ENCODE measurements at regions not wholly inside any gene's neighbourhood (a gene's known extent, or its start where the extent isn't known, plus 50 kb on each side); places are given as distances from the start of the nearest gene placed in this dataset.
"Not testable (repeated sequence)": the region's sequence is repeated elsewhere in the genome, so short reads cannot be mapped to it uniquely, and the experiment has no call there.

DNA sequence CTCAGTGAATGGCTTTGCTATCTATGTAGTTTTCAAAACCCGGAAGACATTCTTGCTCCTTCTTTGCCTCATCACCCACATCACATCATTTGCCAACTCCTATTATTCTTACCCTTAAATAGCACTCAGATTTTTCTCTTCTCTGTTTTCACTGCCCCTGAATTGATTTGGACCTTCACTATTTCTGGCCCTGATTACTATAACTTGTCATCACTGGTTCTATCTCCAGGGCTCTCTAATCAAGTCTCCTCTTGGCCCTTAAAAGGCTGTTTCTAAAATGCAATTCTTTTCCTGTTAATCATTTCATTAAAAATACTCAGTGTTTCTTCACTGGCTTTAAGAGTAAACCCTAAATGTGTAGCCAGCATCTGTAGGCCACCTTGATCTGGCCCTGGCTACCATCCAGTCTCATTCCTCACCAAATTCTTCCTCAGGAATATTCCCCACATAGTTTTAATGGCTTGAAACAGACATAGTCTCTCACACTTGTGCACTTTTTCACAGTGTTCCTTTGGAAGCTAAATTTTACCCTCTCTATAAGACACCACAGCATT, 437.1 kb upstream of the CBLB start:
- TF ChIP-seq, protein P1, sequence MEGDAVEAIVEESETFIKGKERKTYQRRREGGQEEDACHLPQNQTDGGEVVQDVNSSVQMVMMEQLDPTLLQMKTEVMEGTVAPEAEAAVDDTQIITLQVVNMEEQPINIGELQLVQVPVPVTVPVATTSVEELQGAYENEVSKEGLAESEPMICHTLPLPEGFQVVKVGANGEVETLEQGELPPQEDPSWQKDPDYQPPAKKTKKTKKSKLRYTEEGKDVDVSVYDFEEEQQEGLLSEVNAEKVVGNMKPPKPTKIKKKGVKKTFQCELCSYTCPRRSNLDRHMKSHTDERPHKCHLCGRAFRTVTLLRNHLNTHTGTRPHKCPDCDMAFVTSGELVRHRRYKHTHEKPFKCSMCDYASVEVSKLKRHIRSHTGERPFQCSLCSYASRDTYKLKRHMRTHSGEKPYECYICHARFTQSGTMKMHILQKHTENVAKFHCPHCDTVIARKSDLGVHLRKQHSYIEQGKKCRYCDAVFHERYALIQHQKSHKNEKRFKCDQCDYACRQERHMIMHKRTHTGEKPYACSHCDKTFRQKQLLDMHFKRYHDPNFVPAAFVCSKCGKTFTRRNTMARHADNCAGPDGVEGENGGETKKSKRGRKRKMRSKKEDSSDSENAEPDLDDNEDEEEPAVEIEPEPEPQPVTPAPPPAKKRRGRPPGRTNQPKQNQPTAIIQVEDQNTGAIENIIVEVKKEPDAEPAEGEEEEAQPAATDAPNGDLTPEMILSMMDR (IDR thresholded peaks at IDR 0.05; ENCODE audit: control extremely low read depth, extremely low read depth): no peak
- H3K9me3 ChIP-seq (ENCODE audit: control insufficient read depth in 4 of 4, insufficient read depth in 3 of 4, low read length in 3 of 4): no peaks in the 10 kb centered on the region
- H3K4me3 ChIP-seq: no peak overlapping the region
- no peaks in the 10 kb centered on the region for H3K4me1 ChIP-seq (ENCODE audit: control insufficient read depth in 5 of 5, insufficient read depth in 5 of 5, low read length in 5 of 5)
- no peaks in the 10 kb centered on the region for H3K27me3 ChIP-seq (ENCODE audit: control insufficient read depth in 3 of 3, insufficient read depth in 3 of 3, low read length in 2 of 3)
- H3K27ac ChIP-seq (ENCODE audit: low read depth in 1 of 2, low read length in 1 of 2): no peak overlapping the region
- no peak overlapping the region for H3K9ac ChIP-seq (ENCODE audit: insufficient read depth in 1 of 2, low read length in 2 of 2)
- 98 to 100% methylated on average over 1 of the region's 1 CpG for WGBS, 2 donors
- ATAC-seq (ENCODE audit: insufficient read depth, low FRiP score) (no peak), DNase-seq (no peak)
- H3K36me3 ChIP-seq (ENCODE audit: control insufficient read depth in 4 of 4, insufficient read depth in 4 of 4, low read length in 4 of 4): no peaks in the 10 kb centered on the region

DNA sequence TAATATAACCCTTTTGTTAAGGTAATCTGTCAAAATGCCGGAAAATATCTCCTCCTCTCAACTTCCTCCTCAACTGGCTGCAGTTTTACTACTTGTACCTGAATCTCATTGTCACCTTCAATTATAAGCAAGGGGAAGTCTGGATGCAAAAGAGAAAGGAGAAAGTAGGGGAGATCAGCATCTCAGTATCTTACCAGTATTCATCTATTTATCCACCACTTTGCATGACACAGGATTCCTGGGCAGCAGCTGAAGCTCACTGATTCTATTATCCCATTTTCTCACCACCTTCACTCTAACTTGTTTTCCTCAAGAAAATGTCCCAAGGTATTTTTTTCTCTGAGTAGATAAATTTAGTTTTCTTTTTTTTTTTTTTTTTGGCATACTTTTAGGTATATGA, 440.5 kb upstream of the CBLB start:
- DNase-seq (no peak), ATAC-seq (ENCODE audit: insufficient read depth, low FRiP score) (no peak)
- H3K9me3 ChIP-seq (ENCODE audit: control insufficient read depth in 4 of 4, insufficient read depth in 3 of 4, low read length in 3 of 4): no peaks in the 10 kb centered on the region
- 92 to 94% methylated on average over 1 of the region's 1 CpG for WGBS, 2 donors
- no peak overlapping the region for H3K9ac ChIP-seq (ENCODE audit: insufficient read depth in 1 of 2, low read length in 2 of 2)
- no peak overlapping the region for H3K4me3 ChIP-seq
- TF ChIP-seq, protein P1 (IDR thresholded peaks at IDR 0.05; ENCODE audit: control extremely low read depth, extremely low read depth): no peak
- H3K36me3 ChIP-seq (ENCODE audit: control insufficient read depth in 4 of 4, insufficient read depth in 4 of 4, low read length in 4 of 4): no peaks in the 10 kb centered on the region
- H3K27ac ChIP-seq (ENCODE audit: low read depth in 1 of 2, low read length in 1 of 2): no peak overlapping the region
- no peaks in the 10 kb centered on the region for H3K4me1 ChIP-seq (ENCODE audit: control insufficient read depth in 5 of 5, insufficient read depth in 5 of 5, low read length in 5 of 5)
- H3K27me3 ChIP-seq (ENCODE audit: control insufficient read depth in 3 of 3, insufficient read depth in 3 of 3, low read length in 2 of 3): no peaks in the 10 kb centered on the region

DNA sequence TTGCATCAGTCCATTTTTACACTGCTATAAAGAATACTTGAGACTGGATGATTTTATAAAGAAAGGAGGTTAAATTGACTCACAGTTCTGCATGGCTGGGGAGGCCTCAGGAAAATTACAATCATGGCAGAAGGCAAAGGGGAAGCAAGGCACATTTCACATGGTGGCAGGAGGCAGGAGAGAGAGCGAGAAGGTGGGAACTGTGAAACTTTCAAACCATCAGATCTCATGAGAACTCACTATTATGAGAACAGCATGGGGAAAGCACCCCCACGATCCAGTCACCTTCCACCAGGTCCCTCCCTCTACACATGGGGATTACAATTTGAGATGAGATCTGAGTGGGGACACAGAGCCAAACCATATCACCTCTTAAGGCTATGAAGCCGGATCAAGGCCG, 441.0 kb upstream of the CBLB start:
- ATAC-seq (ENCODE audit: insufficient read depth, low FRiP score); H3K36me3 ChIP-seq (ENCODE audit: control insufficient read depth in 4 of 4, insufficient read depth in 4 of 4, low read length in 4 of 4); H3K9me3 ChIP-seq (ENCODE audit: control insufficient read depth in 4 of 4, insufficient read depth in 3 of 4, low read length in 3 of 4); H3K27me3 ChIP-seq (ENCODE audit: control insufficient read depth in 3 of 3, insufficient read depth in 3 of 3, low read length in 2 of 3); H3K9ac ChIP-seq (ENCODE audit: insufficient read depth in 1 of 2, low read length in 2 of 2); H3K27ac ChIP-seq (ENCODE audit: low read depth in 1 of 2, low read length in 1 of 2); H3K4me3 ChIP-seq; H3K4me1 ChIP-seq (ENCODE audit: control insufficient read depth in 5 of 5, insufficient read depth in 5 of 5, low read length in 5 of 5); DNase-seq: not testable (repeated sequence)
- 94 to 95% methylated on average over 4 of the region's 4 CpGs for WGBS, 2 donors

DNA sequence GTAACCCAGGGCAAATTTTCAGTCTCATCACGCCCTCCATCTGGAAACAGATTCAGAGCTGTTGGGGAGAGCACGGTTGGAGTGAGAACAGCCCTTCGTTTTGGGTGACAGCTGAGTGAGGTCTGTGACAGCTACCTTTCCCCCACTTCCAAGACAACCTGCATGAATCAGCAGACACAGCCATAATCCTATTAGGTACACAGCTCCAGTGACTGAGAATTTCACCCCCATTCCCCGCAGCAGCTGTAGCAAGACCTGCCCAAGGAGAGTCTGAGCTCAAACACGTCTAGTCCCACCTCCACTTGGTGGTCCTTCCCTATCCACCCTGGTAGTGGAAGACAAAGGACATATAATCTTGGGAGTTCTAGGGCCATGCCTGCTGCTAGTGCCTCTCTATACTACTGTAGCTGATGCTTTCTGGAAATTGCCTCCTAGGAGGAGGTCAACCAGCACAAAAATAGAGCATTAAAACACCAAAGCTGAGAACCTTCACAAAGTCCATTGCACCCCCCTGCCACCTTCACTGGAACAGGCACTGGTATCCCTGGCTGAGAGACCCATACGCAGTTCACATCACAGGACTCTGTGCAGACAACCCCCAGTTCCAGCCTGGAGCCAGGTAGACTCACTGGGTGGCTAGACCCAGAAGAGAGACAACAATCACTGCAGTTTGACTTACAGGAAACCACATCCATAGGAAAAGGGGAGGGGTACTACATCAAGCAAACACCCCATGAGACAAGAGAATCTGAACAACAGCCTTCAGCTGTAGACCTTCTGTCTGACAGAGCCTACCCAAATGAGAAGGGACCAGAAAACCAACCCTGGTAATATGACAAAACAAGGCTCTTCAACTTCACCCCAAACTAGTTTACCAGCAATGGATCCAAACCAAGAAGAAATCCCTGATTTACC, 448.6 kb upstream of the CBLB start:
- Histone ChIP-seq H3K4me3 (no peak overlapping the region), H3K9ac (ENCODE audit: insufficient read depth in 1 of 2, low read length in 2 of 2) (no peak overlapping the region), H3K4me1 (ENCODE audit: control insufficient read depth in 5 of 5, insufficient read depth in 5 of 5, low read length in 5 of 5) (peaks cover 0 to 6% (median 0%) of the 10 kb centered on the region in 5 donors), H3K27me3 (ENCODE audit: control insufficient read depth in 3 of 3, insufficient read depth in 3 of 3, low read length in 2 of 3) (no peaks in the 10 kb centered on the region), H3K9me3 (ENCODE audit: control insufficient read depth in 4 of 4, insufficient read depth in 3 of 4, low read length in 3 of 4) (no peaks in the 10 kb centered on the region), H3K27ac (ENCODE audit: low read depth in 1 of 2, low read length in 1 of 2) (no peak overlapping the region), H3K36me3 (ENCODE audit: control insufficient read depth in 4 of 4, insufficient read depth in 4 of 4, low read length in 4 of 4) (no peaks in the 10 kb centered on the region)
- ATAC-seq (ENCODE audit: insufficient read depth, low FRiP score): no peak
- DNase-seq: no peak
- TF ChIP-seq, protein P1 (IDR thresholded peaks at IDR 0.05; ENCODE audit: control extremely low read depth, extremely low read depth): no peak
- 94 to 95% methylated on average over 6 of the region's 6 CpGs for WGBS, 2 donors

DNA sequence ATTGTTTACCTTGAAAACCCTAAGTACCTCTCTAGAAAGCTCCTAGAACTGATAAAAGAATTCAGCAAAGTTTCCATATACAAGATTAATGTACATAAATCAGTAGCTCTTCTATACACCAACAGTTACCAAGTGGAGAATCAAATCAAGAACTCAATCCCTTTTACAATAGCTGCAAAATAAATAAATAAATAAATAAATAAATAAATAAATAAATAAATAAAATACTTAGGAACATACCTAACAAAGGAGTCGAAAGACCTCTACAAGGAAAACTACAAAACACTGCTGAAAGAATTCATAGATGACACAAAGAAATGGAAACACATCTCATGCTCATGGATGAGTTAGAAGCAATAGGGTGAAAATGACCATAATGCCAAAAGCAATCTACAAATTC, 452.6 kb upstream of the CBLB start:
- H3K4me1 ChIP-seq (ENCODE audit: control insufficient read depth in 5 of 5, insufficient read depth in 5 of 5, low read length in 5 of 5); H3K4me3 ChIP-seq; H3K36me3 ChIP-seq (ENCODE audit: control insufficient read depth in 4 of 4, insufficient read depth in 4 of 4, low read length in 4 of 4); H3K27ac ChIP-seq (ENCODE audit: low read depth in 1 of 2, low read length in 1 of 2); DNase-seq; H3K27me3 ChIP-seq (ENCODE audit: control insufficient read depth in 3 of 3, insufficient read depth in 3 of 3, low read length in 2 of 3); H3K9ac ChIP-seq (ENCODE audit: insufficient read depth in 1 of 2, low read length in 2 of 2); H3K9me3 ChIP-seq (ENCODE audit: control insufficient read depth in 4 of 4, insufficient read depth in 3 of 4, low read length in 3 of 4); ATAC-seq (ENCODE audit: insufficient read depth, low FRiP score): not testable (repeated sequence)
- WGBS, 2 donors: 83 to 88% methylated on average over 1 of the region's 1 CpG
